ENCODE measurements at regions not wholly inside any gene's neighbourhood (a gene's known extent, or its start where the extent isn't known, plus 50 kb on each side); places are given as distances from the start of the nearest gene placed in this dataset.

GRCh38 chr7:1358376-1359050 lies 100.8 kb downstream of the MICALL2 start:
- TF ChIP-seq, protein P1, sequence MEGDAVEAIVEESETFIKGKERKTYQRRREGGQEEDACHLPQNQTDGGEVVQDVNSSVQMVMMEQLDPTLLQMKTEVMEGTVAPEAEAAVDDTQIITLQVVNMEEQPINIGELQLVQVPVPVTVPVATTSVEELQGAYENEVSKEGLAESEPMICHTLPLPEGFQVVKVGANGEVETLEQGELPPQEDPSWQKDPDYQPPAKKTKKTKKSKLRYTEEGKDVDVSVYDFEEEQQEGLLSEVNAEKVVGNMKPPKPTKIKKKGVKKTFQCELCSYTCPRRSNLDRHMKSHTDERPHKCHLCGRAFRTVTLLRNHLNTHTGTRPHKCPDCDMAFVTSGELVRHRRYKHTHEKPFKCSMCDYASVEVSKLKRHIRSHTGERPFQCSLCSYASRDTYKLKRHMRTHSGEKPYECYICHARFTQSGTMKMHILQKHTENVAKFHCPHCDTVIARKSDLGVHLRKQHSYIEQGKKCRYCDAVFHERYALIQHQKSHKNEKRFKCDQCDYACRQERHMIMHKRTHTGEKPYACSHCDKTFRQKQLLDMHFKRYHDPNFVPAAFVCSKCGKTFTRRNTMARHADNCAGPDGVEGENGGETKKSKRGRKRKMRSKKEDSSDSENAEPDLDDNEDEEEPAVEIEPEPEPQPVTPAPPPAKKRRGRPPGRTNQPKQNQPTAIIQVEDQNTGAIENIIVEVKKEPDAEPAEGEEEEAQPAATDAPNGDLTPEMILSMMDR (IDR thresholded peaks at IDR 0.05) = no peak
- no peak for TF ChIP-seq ZFX (IDR thresholded peaks at IDR 0.05; ENCODE audit: borderline replicate concordance)

DNA sequence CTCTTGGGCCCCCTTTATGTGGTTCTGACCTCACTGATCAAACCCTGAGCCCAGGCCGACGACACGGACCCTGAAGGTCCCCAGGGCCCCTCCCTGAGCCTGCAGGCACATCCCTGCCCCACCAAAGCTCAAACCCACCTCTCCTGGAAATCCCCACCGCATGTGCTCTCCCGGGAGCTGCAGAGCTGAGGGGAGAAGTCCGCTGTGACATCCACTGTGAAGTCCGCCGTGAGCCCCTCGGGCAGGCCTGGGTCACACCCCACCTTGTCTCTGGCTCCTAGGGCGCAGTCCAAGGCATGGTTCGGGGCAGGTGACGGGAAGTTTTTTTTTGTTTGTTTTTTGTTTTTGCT lies 100.2 kb downstream of the MICALL2 start:
- no peak overlapping the region for H3K27ac ChIP-seq
- TF ChIP-seq ZFX (IDR thresholded peaks at IDR 0.05; ENCODE audit: borderline replicate concordance) = no peak
- TF ChIP-seq, protein P1 (IDR thresholded peaks at IDR 0.05) = no peak

More at GRCh38 chr7:1358376-1359050, 100.8 kb downstream of the MICALL2 start:
- no peak overlapping the region for H3K27ac ChIP-seq

- TF ChIP-seq, protein P1 (IDR thresholded peaks at IDR 0.05) = no peak
- TF ChIP-seq ZFX (IDR thresholded peaks at IDR 0.05; ENCODE audit: borderline replicate concordance) = no peak
- H3K27ac ChIP-seq = no peak overlapping the region
Observed at GRCh38 chr7:1359681-1360485, 99.4 kb downstream of the MICALL2 start.

DNA sequence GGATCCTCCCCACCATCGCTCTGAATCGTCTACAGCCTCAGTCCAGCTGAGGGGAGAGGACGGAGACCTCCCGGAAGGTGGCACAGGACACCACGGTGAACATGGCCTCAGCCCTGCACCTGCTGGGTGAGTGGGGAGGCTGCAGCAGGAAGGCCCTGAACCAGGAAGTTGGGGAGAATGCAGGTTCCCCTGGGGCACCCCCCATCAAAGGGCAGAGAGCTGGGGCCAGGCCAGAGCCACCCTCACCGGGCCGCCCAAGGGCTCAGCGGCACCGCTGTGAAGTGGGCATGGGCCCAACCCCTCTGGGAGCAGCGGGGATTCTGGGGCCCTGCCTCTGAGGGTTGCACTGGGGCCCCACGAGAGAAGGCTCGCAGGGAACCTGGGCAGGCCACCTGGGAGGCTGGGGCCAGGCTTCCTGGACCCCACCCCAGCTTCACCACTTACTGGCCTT lies 98.7 kb downstream of the MICALL2 start:
- H3K27ac ChIP-seq = no peak overlapping the region
- TF ChIP-seq, protein P1 (IDR thresholded peaks at IDR 0.05) = no peak
- TF ChIP-seq ZFX (IDR thresholded peaks at IDR 0.05; ENCODE audit: borderline replicate concordance) = no peak

DNA sequence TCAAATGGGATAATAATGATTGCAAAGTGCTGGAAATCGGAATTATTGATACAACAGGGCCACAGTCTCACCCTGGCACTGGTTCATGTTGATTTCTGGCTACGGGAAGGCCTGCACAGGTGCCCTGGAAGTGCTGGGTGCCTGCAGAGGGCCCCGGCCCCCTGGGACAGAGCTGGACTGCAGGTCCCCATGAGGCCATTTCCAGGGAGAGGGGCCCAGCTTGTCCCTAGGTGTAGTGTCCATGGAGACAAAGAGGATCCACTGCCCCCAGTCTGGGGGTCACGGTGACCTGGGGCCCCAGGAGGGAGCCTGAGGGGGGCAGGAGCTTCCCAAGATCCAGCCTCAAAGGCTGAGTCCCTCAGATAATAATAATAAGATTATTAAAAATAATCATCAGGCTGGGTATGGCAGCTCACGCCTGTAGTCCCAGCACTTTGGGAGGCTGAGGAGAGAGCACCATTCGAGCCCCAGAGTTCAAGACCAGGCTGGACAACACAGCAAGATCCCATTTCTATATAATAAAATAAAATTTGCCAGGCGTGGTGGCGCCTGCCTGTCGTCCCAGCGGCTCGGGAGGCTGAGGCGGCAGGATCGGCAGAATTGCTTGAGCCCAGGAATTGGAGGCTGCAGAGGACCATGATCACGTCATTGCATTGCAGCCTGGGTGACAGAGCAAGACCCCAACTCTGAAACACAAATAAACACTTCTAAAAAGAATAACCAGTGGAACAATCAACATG lies 98.1 kb downstream of the MICALL2 start:
- TF ChIP-seq ZFX (IDR thresholded peaks at IDR 0.05; ENCODE audit: borderline replicate concordance) = no peak
- TF ChIP-seq, protein P1 (IDR thresholded peaks at IDR 0.05) = no peak
- no peak overlapping the region for H3K27ac ChIP-seq

DNA sequence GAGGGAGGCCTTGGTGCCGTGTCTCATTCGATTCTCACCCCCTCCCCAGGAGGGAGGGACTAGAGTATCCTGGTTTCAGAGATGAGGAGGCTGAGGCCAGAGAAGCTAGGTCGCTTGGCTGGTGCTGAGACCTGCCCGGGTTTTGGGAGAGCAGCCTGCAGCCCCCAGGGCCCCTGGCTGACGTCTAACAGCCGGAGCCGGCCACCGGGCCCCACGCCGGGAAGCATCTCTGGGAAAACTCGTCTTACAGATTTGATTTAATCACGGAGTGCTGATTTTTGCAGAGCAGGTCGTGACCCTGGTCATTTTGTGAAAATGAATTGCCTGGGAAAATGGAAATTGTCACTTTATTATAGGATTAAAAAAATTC lies 97.5 kb downstream of the MICALL2 start:
- TF ChIP-seq, protein P1 (IDR thresholded peaks at IDR 0.05) = no peak
- H3K27ac ChIP-seq = no peak overlapping the region
